ENCODE measurements at regions not wholly inside any gene's neighbourhood (a gene's known extent, or its start where the extent isn't known, plus 50 kb on each side); places are given as distances from the start of the nearest gene placed in this dataset.

DNA sequence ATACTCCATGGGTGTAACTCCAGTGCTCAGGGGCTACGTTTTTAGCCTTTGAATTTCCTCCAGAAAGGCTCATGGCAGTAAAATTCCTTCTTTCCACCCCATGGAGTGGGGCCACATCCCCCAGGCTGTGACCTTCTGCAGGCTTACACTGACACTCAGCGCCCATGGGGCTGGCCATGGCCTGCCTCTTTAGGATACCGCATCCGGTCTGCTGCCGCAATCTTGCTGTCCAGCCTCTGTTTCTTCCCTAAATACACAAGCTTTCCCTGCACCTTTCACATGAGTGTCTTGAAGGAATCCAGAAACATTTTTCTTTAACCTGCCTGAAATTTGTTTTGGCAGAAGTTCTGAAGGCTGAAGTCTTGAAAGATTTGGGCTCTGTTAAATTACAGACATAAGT, 170.5 kb downstream of the NTMT2 start:
- Histone ChIP-seq H3K36me3 (ENCODE audit: control insufficient read depth in 2 of 4, insufficient read depth in 4 of 4, low read length in 3 of 4) (no peaks in the 10 kb centered on the region), H3K79me1 (ENCODE audit: low read depth, low read length) (no peaks in the 10 kb centered on the region), H3K27ac (ENCODE audit: low read depth, low read length) (no peak overlapping the region), H2BK120ac (replicated peaks; ENCODE audit: low read depth, low read length) (no peak overlapping the region), H3K56ac (replicated peaks; ENCODE audit: insufficient read length, low read depth, low read length) (no peak overlapping the region), H3K18ac (ENCODE audit: extremely low read depth, low read length) (no peak overlapping the region), H3K4me2 (ENCODE audit: insufficient read depth in 1 of 2, low read depth in 2 of 2, low read length in 2 of 2) (no peak overlapping the region), H2AFZ (ENCODE audit: low read length) (no peak overlapping the region), H3K23ac (ENCODE audit: insufficient read length) (no peak overlapping the region), H3K9me3 (ENCODE audit: insufficient read depth in 2 of 2, low read depth in 1 of 2, low read length in 1 of 2) (no peaks in the 10 kb centered on the region), H3K4me3 (ENCODE audit: extremely low read depth in 1 of 4, insufficient read depth in 2 of 4, low read depth in 3 of 4, low read length in 4 of 4) (no peak overlapping the region), H3K9ac (replicated peaks in 1 of 4; ENCODE audit: extremely low read depth in 1 of 4, low read depth in 3 of 4, low read length in 3 of 4) (no peak overlapping the region), H2BK5ac (ENCODE audit: low read depth, low read length) (no peak overlapping the region), H3K27me3 (replicated peaks in 1 of 4; ENCODE audit: control insufficient read depth in 3 of 4, extremely low read depth in 1 of 4, insufficient read depth in 3 of 4, low read length in 3 of 4) (no peaks in the 10 kb centered on the region), H3K79me2 (ENCODE audit: control insufficient read depth in 1 of 2, insufficient read depth in 2 of 2, low read length in 2 of 2) (no peaks in the 10 kb centered on the region), H2BK15ac (ENCODE audit: low read length) (no peak overlapping the region), H4K20me1 (replicated peaks in 1 of 2; ENCODE audit: control insufficient read depth in 1 of 2, insufficient read depth in 2 of 2, low read length in 2 of 2) (no peaks in the 10 kb centered on the region), H2BK20ac (ENCODE audit: low read length) (no peak overlapping the region), H3K14ac (ENCODE audit: insufficient read length) (no peak overlapping the region), H3K4me1 (replicated peaks in 1 of 4; ENCODE audit: control insufficient read depth in 3 of 4, insufficient read depth in 4 of 4, low read length in 3 of 4) (0 out of 7 replicates have a peak, but pooled peaks cover 0 to 2% (median 0%) of the 10 kb centered on the region in 4 experiments), H3K4ac (replicated peaks; ENCODE audit: insufficient read length, low read depth, low read length) (no peak overlapping the region), H2AK5ac (ENCODE audit: low read depth, low read length) (no peak overlapping the region), H4K5ac (ENCODE audit: insufficient read length, low read depth, low read length) (no peak overlapping the region), H3K23me2 (ENCODE audit: low read depth, low read length) (no peaks in the 10 kb centered on the region), H4K91ac (replicated peaks; ENCODE audit: insufficient read length, low read length) (no peak overlapping the region), H2BK12ac (ENCODE audit: low read depth, low read length) (no peak overlapping the region), H4K8ac (ENCODE audit: extremely low read depth, insufficient read depth, low read length) (no peak overlapping the region)
- 91% methylated on average over 5 of the region's 5 CpGs; no CpG with 5 or more reads in 1 of the 2 experiments for WGBS, 2 experiments (ENCODE audit: extremely low coverage in 1 of 2, insufficient coverage in 1 of 2, insufficient read length in 1 of 2, insufficient replicate concordance in 2 of 2, low coverage in 1 of 2, low lambda C conversion rate in 2 of 2, missing lambda C conversion rate in 1 of 2)
- FAIRE-seq, result no peak
- no peak for DNase-seq (ENCODE audit: low read depth in 1 of 2, low spot score in 2 of 2)
- ChIA-PET POLR2A (ENCODE audit: partially characterized antibody) (no interaction called here), CTCF (ENCODE audit: partially characterized antibody) (interaction anchor here (0.6 kb wide), 1 partner anchor 58 kb away, joined by 3 read pairs; no protein-coding TSS in a partner anchor)
- TF ChIP-seq HDAC2 (IDR thresholded peaks at IDR 0.05; ENCODE audit: borderline replicate concordance in 1 of 2, low read depth in 2 of 2, low read length in 2 of 2) (no peak), EGR1 (IDR thresholded peaks at IDR 0.05; ENCODE audit: borderline replicate concordance, low read depth, low read length) (no peak), RBBP5 (IDR thresholded peaks at IDR 0.05; ENCODE audit: borderline replicate concordance, low read depth, low read length) (no peak), JUND (IDR thresholded peaks at IDR 0.05; ENCODE audit: low read length) (no peak), CTBP2 (IDR thresholded peaks at IDR 0.05; ENCODE audit: borderline replicate concordance, insufficient read depth, insufficient read length, low read length) (no peak), HDAC6 (IDR thresholded peaks at IDR 0.05; ENCODE audit: low read depth, low read length) (no peak)

Measured in H1 (cell line).